Activated CD4-positive, alpha-beta T cell treated with anti-CD3 and anti-CD28 coated beads for 1 hour (primary cell): ENCODE measurements at regions not wholly inside any gene's neighbourhood (a gene's known extent, or its start where the extent isn't known, plus 50 kb on each side); places are given as distances from the start of the nearest gene placed in this dataset.

Source experiments
- DNase-seq: peaks from one replicate; pipeline ENCODE4 v3.0.0-alpha.2; 2020

GRCh38 chr2:3059141-3059925 lies 318.3 kb downstream of the EIPR1 start:
- no peak for DNase-seq

GRCh38 chr2:3054066-3054465 lies 323.6 kb downstream of the EIPR1 start:
- DNase-seq = no peak

DNA sequence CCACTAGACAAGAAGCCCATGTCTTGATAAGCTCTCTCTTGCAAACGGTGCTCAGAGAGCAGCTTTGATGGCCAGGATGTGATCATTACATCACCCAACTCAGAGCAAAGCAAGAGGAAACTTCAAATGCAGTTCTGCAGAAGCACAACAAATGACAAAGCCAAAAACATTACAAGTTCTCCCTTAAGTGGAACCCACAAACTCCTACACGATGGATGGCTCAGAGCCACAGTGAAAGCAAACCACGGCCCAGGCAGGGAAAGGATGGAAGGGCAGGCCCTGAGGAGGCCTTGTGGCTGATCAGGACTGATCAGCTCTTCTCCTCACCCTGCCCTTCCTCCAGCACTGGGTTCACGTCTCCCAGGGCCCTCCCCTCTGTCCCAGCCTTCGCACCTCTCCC lies 326.4 kb downstream of the EIPR1 start:
- DNase-seq = no peak

GRCh38 chr2:3046170-3046865 lies 331.3 kb downstream of the EIPR1 start:
- no peak for DNase-seq

DNA sequence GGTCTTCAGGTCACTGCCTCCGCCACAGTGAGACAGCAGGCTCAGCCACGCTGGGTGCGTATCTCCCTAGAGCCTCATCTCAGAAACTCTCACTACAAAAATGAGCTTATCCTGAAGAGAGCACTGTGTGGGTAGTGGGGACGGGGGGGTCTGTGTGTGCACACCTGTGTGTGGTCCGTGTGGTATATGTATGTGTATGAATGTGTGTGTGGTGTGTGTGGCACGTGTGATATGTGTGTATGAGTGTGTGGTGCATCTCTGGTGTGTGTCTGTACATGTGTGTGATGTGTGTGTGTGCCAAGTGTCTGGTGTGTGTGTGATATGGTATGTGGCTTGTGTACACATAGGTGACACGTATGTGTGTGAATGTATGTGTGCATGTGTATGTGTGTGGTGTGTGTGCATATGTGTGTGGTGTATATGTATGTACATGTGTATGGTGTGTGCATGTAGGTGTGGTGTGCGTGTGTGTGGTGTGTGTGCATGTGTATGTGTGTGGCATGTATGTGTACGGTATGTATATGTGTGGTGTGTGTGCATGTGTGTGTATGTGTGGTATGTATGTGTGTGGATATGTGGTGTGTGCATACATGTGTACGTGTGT lies 332.2 kb downstream of the EIPR1 start:
- no peak for DNase-seq

GRCh38 chr2:3044587-3045317 lies 332.9 kb downstream of the EIPR1 start:
- no peak for DNase-seq

- no peak for DNase-seq
These were observed 333.9 kb downstream of the EIPR1 start for GRCh38 chr2:3043726-3044125.

- DNase-seq = no peak
These were observed 334.7 kb downstream of the EIPR1 start for GRCh38 chr2:3042601-3043585.

GRCh38 chr2:3041841-3042600 lies 335.6 kb downstream of the EIPR1 start:
- no peak for DNase-seq

- no peak for DNase-seq
These were observed 336.4 kb downstream of the EIPR1 start for GRCh38 chr2:3041246-3041645.

- DNase-seq = no peak
These were observed 337.0 kb downstream of the EIPR1 start for GRCh38 chr2:3040496-3041140.

- no peak for DNase-seq
These were observed 337.6 kb downstream of the EIPR1 start for GRCh38 chr2:3040066-3040428.

GRCh38 chr2:3039188-3040065 lies 338.2 kb downstream of the EIPR1 start:
- DNase-seq = no peak

DNA sequence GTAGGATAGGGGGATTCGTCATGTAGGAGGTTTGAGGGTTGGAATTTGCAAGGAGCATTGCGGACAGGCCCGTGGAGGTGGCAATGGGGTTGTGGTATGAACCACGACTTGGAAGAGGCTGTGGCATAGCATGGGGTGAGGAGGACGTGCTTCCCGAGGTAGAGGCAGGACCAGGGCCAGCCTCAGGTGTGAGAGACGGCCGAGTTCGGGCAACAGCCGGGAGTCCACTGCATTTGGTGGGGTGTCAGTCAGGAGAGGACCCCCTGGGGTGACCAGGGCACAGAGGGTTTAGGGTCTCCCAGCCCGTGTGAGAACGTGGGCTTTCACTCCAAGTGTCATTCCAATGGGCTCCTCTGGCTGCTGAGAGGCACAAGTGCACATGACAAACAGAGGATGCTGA lies 339.0 kb downstream of the EIPR1 start:
- no peak for DNase-seq

GRCh38 chr2:3037196-3038194 lies 340.1 kb downstream of the EIPR1 start:
- DNase-seq = no peak

GRCh38 chr2:3036432-3037125 lies 341.0 kb downstream of the EIPR1 start:
- DNase-seq = no peak

- no peak for DNase-seq
These were observed 342.1 kb downstream of the EIPR1 start for GRCh38 chr2:3035385-3036050.
